HEK293T (cell line): ENCODE measurements at regions not wholly inside any gene's neighbourhood (a gene's known extent, or its start where the extent isn't known, plus 50 kb on each side); places are given as distances from the start of the nearest gene placed in this dataset.

Source experiments
- CTCF ChIA-PET: fragments of 350-600 bp; formaldehyde crosslinking; extraction: SDS; loops from one replicate; lab custom pipeline; 2021; ENCODE audit warnings: antibody characterized with exemption, inconsistent platforms; lab: Yijun Ruan, JAX
- POLR2A ChIA-PET: fragments of 350-600 bp; formaldehyde crosslinking; extraction: SDS; loops from one replicate; lab custom pipeline; 2020; ENCODE audit warnings: antibody characterized with exemption, inconsistent platforms; lab: Yijun Ruan, JAX
- DNase-seq: peaks from one replicate; pipeline ENCODE4 v3.0.0; 2012; ENCODE audit warnings: mixed read lengths; ENCODE audit errors: extremely low spot score
- ARNT ChIP-seq: fragments of 450-650 bp; IDR thresholded peaks from 2 replicates; pipeline ENCODE4 v1.6.1; 2017; ENCODE audit warnings: mild to moderate bottlenecking
- BHLHE40 ChIP-seq: fragments of 450-650 bp; IDR thresholded peaks from 2 replicates; pipeline ENCODE4 v1.6.1; 2016; ENCODE audit warnings: mild to moderate bottlenecking, moderate library complexity, borderline replicate concordance
- CTBP1 ChIP-seq: fragments of 450-650 bp; IDR thresholded peaks from 2 replicates; pipeline ENCODE4 v1.6.1; 2016; ENCODE audit warnings: borderline replicate concordance
- ELF4 ChIP-seq: fragments of 450-650 bp; IDR thresholded peaks from 2 replicates; pipeline ENCODE4 v1.6.1; 2017; ENCODE audit warnings: antibody characterized with exemption
- FOXA1 ChIP-seq: fragments of 450-650 bp; IDR thresholded peaks from 2 replicates; pipeline ENCODE4 v1.6.1; 2016; ENCODE audit warnings: mild to moderate bottlenecking
- FOXK2 ChIP-seq: fragments of 450-650 bp; IDR thresholded peaks from 2 replicates; pipeline ENCODE4 v1.6.1; 2016; ENCODE audit warnings: mild to moderate bottlenecking
- FOXM1 ChIP-seq: fragments of 450-650 bp; IDR thresholded peaks from 2 replicates; pipeline ENCODE4 v1.6.1; 2017; ENCODE audit warnings: mild to moderate bottlenecking, borderline replicate concordance
- HDGF ChIP-seq: fragments of 450-650 bp; IDR thresholded peaks from 2 replicates; pipeline ENCODE4 v1.6.1; 2017; ENCODE audit warnings: antibody characterized with exemption, borderline replicate concordance
- L3MBTL2 ChIP-seq: fragments of 450-650 bp; conservative IDR thresholded peaks from 2 replicates; pipeline ENCODE4 v1.6.1; 2016; ENCODE audit warnings: mild to moderate bottlenecking
- LEF1 ChIP-seq: fragments of 450-650 bp; IDR thresholded peaks from 2 replicates; pipeline ENCODE4 v1.6.1; 2017; ENCODE audit warnings: mild to moderate bottlenecking, borderline replicate concordance
- NFRKB ChIP-seq: fragments of 450-650 bp; IDR thresholded peaks from 2 replicates; pipeline ENCODE4 v1.6.1; 2016; ENCODE audit warnings: mild to moderate bottlenecking, moderate library complexity
- SP1 ChIP-seq: fragments of 450-650 bp; IDR thresholded peaks from 2 replicates; pipeline ENCODE4 v1.6.1; 2017
- SUZ12 ChIP-seq: fragments of 450-650 bp; IDR thresholded peaks from 2 replicates; pipeline ENCODE4 v1.6.1; 2016; ENCODE audit warnings: mild to moderate bottlenecking
- TARDBP ChIP-seq: fragments of 450-650 bp; IDR thresholded peaks from 2 replicates; pipeline ENCODE4 v1.6.1; 2016
- ZNF384 ChIP-seq: fragments of 450-650 bp; IDR thresholded peaks from 2 replicates; pipeline ENCODE4 v1.6.1; 2016
- TF ChIP-seq, protein P1 (sequence below): fragments of 450-650 bp; IDR thresholded peaks from 2 replicates; pipeline ENCODE4 v1.6.1; 2016

DNA sequence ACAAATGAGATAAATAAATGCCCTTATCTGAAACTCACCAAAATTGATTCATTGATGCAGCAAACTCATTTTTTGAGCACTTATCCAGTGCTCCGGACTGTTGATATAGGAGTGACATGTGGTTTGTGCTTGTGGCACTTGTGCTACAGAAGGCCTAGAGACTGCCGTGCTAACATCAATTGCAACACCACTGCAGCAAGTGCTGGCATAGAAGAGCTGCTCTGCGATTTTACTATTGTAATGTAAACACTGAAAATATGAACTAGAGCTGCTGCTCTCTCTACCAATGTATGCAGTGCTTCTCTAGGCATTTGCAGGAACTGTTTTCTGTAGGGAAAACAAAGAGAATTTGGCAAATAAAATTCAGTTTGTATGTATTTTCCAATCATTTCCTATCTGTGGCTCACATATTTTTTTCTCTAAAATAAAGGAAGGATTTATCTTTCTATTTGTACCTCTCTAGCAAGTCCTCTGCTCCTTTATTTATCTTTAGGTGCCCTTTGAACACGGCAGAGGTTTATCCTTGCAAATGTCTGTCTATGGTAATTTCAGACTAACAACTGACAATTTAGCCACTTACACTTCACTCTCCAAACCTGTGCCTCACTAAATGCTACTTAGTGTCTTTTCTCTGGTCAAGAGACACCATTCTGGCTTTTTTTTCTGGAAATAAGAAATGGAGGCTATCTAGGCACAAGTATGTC, 409.5 kb upstream of the ADGRL2 start:
- DNase-seq = no peak
- POLR2A ChIA-PET = no interaction called here
- CTCF ChIA-PET = no interaction called here
- TF ChIP-seq TARDBP (no peak), ARNT (no peak), FOXA1 (no peak), SP1 (no peak), SUZ12 (no peak)
- TF ChIP-seq, protein P1, sequence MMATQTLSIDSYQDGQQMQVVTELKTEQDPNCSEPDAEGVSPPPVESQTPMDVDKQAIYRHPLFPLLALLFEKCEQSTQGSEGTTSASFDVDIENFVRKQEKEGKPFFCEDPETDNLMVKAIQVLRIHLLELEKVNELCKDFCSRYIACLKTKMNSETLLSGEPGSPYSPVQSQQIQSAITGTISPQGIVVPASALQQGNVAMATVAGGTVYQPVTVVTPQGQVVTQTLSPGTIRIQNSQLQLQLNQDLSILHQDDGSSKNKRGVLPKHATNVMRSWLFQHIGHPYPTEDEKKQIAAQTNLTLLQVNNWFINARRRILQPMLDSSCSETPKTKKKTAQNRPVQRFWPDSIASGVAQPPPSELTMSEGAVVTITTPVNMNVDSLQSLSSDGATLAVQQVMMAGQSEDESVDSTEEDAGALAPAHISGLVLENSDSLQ = no peak

DNA sequence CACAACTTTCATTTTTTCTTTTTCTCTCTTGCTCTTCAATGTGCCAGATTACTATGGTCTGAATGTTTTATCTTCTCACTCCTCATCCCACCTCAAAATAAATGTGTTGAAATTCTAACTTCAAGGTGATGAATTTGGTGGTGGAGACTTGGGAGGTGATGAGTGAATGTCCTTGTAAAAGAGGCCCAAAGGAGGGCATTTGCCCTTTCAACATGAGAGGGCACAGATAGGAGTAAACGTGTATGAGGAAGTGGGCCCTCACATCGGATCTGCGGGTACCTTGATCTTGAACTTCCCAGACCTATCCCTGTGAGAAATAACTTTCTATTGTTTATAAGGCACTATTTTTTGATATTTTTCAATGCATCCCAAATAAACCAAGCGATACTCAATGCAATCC, 412.3 kb upstream of the ADGRL2 start:
- TF ChIP-seq L3MBTL2 (no peak), SP1 (no peak)
- DNase-seq = no peak
- CTCF ChIA-PET = interaction anchor here (0.6 kb wide), 1 partner anchor 298 kb away, joined by 3 read pairs; no protein-coding TSS in a partner anchor
- POLR2A ChIA-PET = no interaction called here

DNA sequence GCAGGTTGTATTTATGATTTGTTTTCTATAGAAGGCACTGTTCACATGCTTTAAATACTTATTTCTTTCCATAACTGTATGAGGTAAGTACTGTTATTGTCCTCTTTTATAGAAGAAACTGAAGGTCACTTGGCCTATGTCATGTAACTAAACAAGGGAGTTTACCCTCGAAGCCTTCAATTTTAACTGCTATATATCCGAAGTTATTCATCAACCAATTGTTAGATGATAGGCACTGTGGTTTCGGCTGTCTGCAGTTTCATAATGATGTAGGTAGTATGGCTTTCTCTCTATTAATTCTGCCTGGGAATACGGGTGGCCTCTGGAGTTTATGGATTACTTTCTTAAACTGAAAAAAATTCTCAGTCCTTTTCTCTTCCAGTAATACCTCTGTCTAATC, 413.3 kb upstream of the ADGRL2 start:
- ChIA-PET POLR2A (no interaction called here), CTCF (no interaction called here)
- no peak for TF ChIP-seq SUZ12
- no peak for TF ChIP-seq FOXA1
- TF ChIP-seq CTBP1 = no peak
- TF ChIP-seq L3MBTL2 = no peak
- no peak for TF ChIP-seq FOXM1
- no peak for TF ChIP-seq ARNT
- DNase-seq = no peak

DNA sequence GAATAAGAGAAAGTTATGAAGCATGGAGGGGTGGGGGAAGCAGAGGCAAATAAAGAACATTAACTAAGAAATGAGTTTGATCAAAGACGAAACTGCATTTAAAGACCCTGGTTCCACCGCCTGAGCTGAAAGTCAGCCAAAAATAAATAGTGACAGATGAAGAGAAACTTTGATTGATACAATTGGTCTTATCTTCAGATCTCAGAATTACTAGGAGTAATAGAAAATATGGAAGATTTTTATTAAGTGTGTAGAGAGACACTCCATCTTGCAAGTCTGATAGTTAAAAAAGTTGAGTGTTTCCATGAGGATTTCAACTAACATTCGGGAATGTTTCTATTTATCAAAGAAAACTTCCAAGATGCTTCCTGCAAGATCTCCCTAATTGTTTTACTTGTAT, 418.2 kb upstream of the ADGRL2 start:
- CTCF ChIA-PET = no interaction called here

DNA sequence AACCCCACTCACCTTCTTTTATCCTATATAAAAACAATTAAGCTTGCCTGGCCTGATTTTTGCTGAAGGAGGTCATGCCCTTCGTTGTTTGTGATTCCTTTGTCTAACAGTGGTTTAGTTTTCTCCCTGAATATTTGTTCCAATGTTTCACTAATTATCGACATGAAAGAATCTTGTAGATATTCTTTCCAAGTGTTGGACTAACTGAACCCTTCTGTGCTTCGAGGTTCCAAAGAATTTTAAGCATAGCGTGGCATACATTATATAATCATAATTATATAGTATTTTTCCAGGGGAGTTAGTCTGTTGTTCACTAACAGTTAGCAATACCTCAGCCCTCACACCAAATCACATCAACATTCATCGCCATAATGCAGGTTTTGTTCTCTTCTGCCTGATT, 418.9 kb upstream of the ADGRL2 start:
- no peak for DNase-seq
- POLR2A ChIA-PET = no interaction called here
- no peak for TF ChIP-seq SUZ12
- no peak for TF ChIP-seq ELF4
- no peak for TF ChIP-seq FOXA1
- TF ChIP-seq TARDBP = no peak
- no peak for TF ChIP-seq ZNF384
- no peak for TF ChIP-seq CTBP1
- no peak for TF ChIP-seq BHLHE40
- TF ChIP-seq FOXM1 = no peak
- TF ChIP-seq SP1 = no peak
- TF ChIP-seq LEF1 = no peak
- CTCF ChIA-PET = no interaction called here

More for the DNA sequence above, 418.2 kb upstream of the ADGRL2 start:
- TF ChIP-seq TARDBP = no peak
- no peak for TF ChIP-seq NFRKB
- TF ChIP-seq ELF4 = no peak
- TF ChIP-seq ARNT = no peak
- TF ChIP-seq SUZ12 = no peak
- TF ChIP-seq CTBP1 = no peak
- no peak for TF ChIP-seq FOXM1
- TF ChIP-seq ZNF384 = no peak
- no peak for TF ChIP-seq FOXK2
- TF ChIP-seq, protein P1 = no peak
- no peak for TF ChIP-seq SP1
- TF ChIP-seq FOXA1 = no peak
- no peak for TF ChIP-seq HDGF
- TF ChIP-seq BHLHE40 = no peak
- no peak for TF ChIP-seq L3MBTL2
- TF ChIP-seq LEF1 = no peak
- DNase-seq = no peak
- POLR2A ChIA-PET = no interaction called here

DNA sequence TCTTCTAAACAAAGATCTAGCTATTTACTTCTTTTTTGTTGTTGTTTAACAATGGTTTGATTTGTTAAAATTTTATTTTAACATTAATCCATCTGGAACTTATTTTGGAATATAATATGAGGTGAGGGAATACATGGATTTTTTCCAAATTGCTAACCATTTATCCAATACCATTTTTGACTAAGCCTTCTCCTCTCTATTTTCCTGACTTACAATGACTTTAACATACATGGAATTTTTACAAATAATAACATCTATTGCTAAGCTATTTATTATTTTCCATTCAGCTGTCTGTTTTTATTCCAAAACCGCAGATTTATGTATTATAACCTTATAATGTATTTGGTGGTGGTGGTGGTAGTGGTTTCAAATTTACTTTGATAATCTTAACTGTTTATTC, 420.3 kb upstream of the ADGRL2 start:
- CTCF ChIA-PET = no interaction called here
- POLR2A ChIA-PET = no interaction called here
- DNase-seq = no peak
- TF ChIP-seq ZNF384 (no peak), BHLHE40 (no peak), LEF1 (no peak), SUZ12 (no peak), NFRKB (no peak), FOXA1 (no peak), SP1 (no peak), ELF4 (no peak)

DNA sequence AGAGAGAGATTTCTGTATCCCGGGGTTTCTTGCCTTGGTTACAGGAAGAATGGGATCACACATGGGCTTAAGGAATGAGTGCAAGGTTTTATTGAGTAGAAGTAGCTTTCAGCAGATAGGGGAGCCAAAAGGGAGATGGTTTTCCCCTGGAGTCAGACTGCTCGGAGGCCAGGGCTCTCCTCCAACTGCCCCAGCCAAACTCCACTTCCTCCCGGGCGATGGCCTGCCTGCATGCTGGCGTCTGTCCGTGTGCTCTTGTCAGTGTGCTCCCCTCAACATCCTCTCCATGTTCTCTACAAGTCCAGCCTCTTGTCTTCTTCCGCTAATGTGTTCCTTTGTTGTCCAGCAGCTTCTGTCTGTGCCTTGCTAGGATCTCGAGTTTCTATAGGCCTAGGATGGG, 421.3 kb upstream of the ADGRL2 start:
- no peak for TF ChIP-seq FOXA1
- no peak for TF ChIP-seq NFRKB
- TF ChIP-seq, protein P1 = no peak
- TF ChIP-seq CTBP1 = no peak
- no peak for TF ChIP-seq SP1
- no peak for TF ChIP-seq L3MBTL2
- TF ChIP-seq FOXK2 = no peak
- TF ChIP-seq SUZ12 = no peak
- no peak for TF ChIP-seq ARNT
- POLR2A ChIA-PET = interaction anchor here (0.6 kb wide), 1 partner anchor 1154 kb away, joined by 3 read pairs; no protein-coding TSS in a partner anchor
- CTCF ChIA-PET = no interaction called here
- no peak for DNase-seq
